ACC112 (cell line): ENCODE measurements at regions not wholly inside any gene's neighbourhood (a gene's known extent, or its start where the extent isn't known, plus 50 kb on each side); places are given as distances from the start of the nearest gene placed in this dataset.

Experiments used
- H2AFZ ChIP-seq: fragments of 200-600 bp; sonication (generic); one replicate; pipeline ENCODE4 v1.6.0; 2017; ENCODE audit warnings: antibody characterized with exemption, low read length; ENCODE audit not compliant: unreplicated experiment
- H3K27ac ChIP-seq: fragments of 200-600 bp; sonication (generic); 2 replicates; pipeline ENCODE4 v1.5.1; 2014; ENCODE audit warnings: low read depth, mild to moderate bottlenecking, antibody characterized with exemption, low read length, moderate library complexity
- H3K27me3 ChIP-seq: fragments of 200-600 bp; sonication (generic); 2 replicates; pipeline ENCODE4 v1.6.1; 2014; ENCODE audit warnings: mild to moderate bottlenecking, antibody characterized with exemption, low read length, moderate library complexity, mixed read lengths; ENCODE audit not compliant: insufficient read depth
- H3K36me3 ChIP-seq: fragments of 200-600 bp; sonication (generic); 2 replicates; pipeline ENCODE4 v1.6.1; 2016; ENCODE audit warnings: mild to moderate bottlenecking, antibody characterized with exemption, low read length, moderate library complexity, mixed read lengths; ENCODE audit not compliant: insufficient read depth
- H3K4me1 ChIP-seq: fragments of 200-600 bp; sonication (generic); one replicate; pipeline ENCODE4 v1.6.1; 2016; ENCODE audit warnings: low read length, mixed read lengths; ENCODE audit not compliant: insufficient read depth, unreplicated experiment, control insufficient read depth
- H3K4me3 ChIP-seq: fragments of 200-600 bp; sonication (generic); 2 replicates; pipeline ENCODE4 v1.5.1; 2014; ENCODE audit warnings: mild to moderate bottlenecking, low read depth, low read length
- H3K79me2 ChIP-seq: fragments of 200-600 bp; sonication (generic); one replicate; pipeline ENCODE4 v1.6.0; 2016; ENCODE audit warnings: low read length; ENCODE audit not compliant: control insufficient read depth, unreplicated experiment, insufficient read depth

DNA sequence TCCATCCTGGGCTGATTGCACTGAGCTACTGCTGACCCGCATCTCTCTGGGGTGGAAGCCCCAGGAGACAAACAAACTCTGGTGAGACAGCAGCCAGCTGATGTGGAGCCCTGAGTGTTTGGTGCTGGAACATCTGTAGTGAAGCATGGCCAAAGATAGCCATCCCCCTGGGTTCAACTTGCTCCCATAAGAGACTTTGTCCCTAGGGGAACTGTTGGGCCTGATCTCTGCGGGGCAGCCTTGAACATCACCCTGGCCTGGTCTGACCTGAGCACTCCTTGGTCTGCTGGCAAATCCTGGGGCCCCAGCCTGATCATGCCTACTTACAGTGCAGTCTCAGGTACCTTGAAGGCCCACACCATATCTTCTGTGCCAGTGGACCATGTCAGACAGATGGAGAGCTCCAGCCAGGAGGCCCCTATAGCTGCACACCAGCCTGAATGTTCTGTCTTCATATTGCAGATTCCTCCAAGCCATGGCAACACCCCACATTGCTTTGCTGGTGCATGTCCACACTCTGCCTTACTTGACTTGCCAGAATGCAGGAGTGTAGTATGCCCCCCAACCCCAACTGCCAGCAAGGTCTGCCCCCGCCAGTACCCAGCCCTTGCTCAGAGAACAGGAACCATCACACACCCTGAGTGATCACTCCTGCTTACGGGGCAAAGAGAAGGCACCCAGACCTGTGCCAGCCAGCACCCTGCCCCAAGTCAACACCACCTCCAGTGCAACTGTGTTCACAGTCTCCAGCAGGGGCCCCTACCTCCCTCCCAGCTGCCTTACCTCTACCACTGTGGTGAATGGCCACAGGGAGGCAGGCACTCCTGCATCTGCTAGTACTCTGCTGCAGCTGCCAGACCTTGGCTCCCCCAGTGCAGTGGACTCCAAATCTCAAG lies 690.5 kb upstream of the NR5A2 start:
- no peaks in the 10 kb centered on the region for H3K36me3 ChIP-seq
- no peak overlapping the region for H3K4me3 ChIP-seq
- no peak overlapping the region for H3K27ac ChIP-seq
- H2AFZ ChIP-seq, result no peak overlapping the region
- peaks cover 7% of the 10 kb centered on the region for H3K4me1 ChIP-seq
- peaks cover 6% of the 10 kb centered on the region; the same call in 1 of the 2 replicates for H3K27me3 ChIP-seq
- no peaks in the 10 kb centered on the region for H3K79me2 ChIP-seq

GRCh38 chr1:199338760-199339159 lies 688.8 kb upstream of the NR5A2 start:
- H3K79me2 ChIP-seq, result no peaks in the 10 kb centered on the region
- peaks cover 7% of the 10 kb centered on the region for H3K4me1 ChIP-seq

GRCh38 chr1:199352351-199352750 lies 675.2 kb upstream of the NR5A2 start:
- Histone ChIP-seq H3K79me2 (no peaks in the 10 kb centered on the region), H3K27ac (no peak overlapping the region), H3K27me3 (0 out of 2 replicates have a peak, but pooled peaks cover 3% of the 10 kb centered on the region), H3K4me1 (no peaks in the 10 kb centered on the region), H2AFZ (no peak overlapping the region), H3K36me3 (no peaks in the 10 kb centered on the region), H3K4me3 (no peak overlapping the region)

More at GRCh38 chr1:199338760-199339159, 688.8 kb upstream of the NR5A2 start:
- Histone ChIP-seq H3K4me3 (no peak overlapping the region), H3K36me3 (no peaks in the 10 kb centered on the region), H3K27ac (no peak overlapping the region), H2AFZ (no peak overlapping the region), H3K27me3 (peaks cover 6% of the 10 kb centered on the region; the same call in 1 of the 2 replicates)

DNA sequence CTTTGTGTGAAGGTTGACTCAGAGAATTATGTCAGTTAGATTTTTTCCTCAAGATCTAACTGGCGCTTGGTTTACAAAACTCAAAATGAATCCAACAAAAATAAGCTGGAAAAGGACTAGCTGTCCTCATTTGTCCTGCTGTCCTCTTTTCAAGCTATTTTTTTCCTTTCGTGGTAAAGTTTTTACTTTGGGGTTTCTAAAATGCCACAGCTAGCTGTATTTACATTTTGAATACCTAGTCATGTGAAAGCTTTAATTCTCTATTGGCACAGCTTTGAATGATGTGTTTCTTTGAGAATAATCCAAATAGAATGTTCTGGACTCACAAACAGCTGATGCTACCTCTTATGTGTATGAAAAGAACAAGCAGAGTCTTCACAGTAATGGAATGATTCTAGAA lies 673.6 kb upstream of the NR5A2 start:
- H3K4me1 ChIP-seq, result no peaks in the 10 kb centered on the region
- H3K36me3 ChIP-seq, result no peaks in the 10 kb centered on the region
- H2AFZ ChIP-seq, result no peak overlapping the region
- 0 out of 2 replicates have a peak, but pooled peaks cover 3% of the 10 kb centered on the region for H3K27me3 ChIP-seq
- H3K79me2 ChIP-seq, result no peaks in the 10 kb centered on the region
- no peak overlapping the region for H3K27ac ChIP-seq
- no peak overlapping the region for H3K4me3 ChIP-seq

- Histone ChIP-seq H2AFZ (no peak overlapping the region), H3K4me1 (no peaks in the 10 kb centered on the region), H3K79me2 (no peaks in the 10 kb centered on the region), H3K27me3 (no peaks in the 10 kb centered on the region), H3K4me3 (no peak overlapping the region), H3K27ac (no peak overlapping the region), H3K36me3 (no peaks in the 10 kb centered on the region)
These were observed 670.9 kb upstream of the NR5A2 start for GRCh38 chr1:199356561-199356960.

GRCh38 chr1:199357599-199357998 lies 669.9 kb upstream of the NR5A2 start:
- Histone ChIP-seq H3K27ac (no peak overlapping the region), H3K4me1 (no peaks in the 10 kb centered on the region), H3K79me2 (no peaks in the 10 kb centered on the region), H2AFZ (no peak overlapping the region), H3K4me3 (no peak overlapping the region), H3K27me3 (no peaks in the 10 kb centered on the region), H3K36me3 (no peaks in the 10 kb centered on the region)

DNA sequence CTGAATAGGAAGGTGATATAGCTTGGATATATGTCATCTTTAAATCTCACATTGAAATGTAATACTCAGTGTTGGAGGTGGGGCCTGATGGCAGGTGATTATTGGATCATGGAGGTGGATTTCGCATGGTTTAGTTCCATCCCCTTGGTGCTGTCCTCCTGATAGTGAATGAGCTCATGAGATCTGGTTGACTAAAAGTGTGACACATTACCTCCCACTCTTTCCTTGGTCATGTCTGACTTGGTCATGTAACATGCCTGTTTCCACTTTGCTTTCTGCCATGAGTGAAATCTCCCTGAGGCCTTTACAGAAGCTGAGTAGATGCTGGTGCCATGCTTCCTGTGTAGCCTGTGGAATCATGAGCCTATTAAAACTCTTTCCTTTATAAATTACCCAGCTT lies 664.5 kb upstream of the NR5A2 start:
- no peaks in the 10 kb centered on the region for H3K27me3 ChIP-seq
- no peak overlapping the region for H3K27ac ChIP-seq
- H3K36me3 ChIP-seq, result no peaks in the 10 kb centered on the region
- no peaks in the 10 kb centered on the region for H3K79me2 ChIP-seq
- H2AFZ ChIP-seq, result no peak overlapping the region
- H3K4me1 ChIP-seq, result no peaks in the 10 kb centered on the region
- no peak overlapping the region for H3K4me3 ChIP-seq

DNA sequence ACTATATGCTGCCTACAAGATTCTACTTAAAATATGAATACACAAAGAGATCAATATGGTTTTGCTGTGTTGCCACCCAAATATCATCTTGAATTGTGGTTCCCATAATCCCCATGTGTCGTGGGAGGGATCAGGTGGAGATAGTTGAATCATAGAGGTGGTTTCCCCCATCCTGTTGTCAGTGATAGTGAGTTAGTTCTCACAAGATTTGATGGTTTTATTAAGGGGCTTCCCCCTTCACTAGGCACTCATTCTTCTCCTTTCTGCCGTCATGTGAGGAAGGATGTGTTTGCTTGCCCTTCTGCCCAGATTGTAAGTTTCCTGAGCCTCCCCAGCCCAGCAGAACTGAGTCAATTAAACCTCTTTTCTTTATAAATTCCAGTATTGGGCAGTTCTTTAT lies 654.4 kb upstream of the NR5A2 start:
- H3K27ac ChIP-seq, result no peak overlapping the region
- H3K27me3 ChIP-seq, result no peaks in the 10 kb centered on the region
- no peak overlapping the region for H3K4me3 ChIP-seq
- H3K36me3 ChIP-seq, result no peaks in the 10 kb centered on the region
- no peak overlapping the region for H2AFZ ChIP-seq
- no peaks in the 10 kb centered on the region for H3K79me2 ChIP-seq
- no peaks in the 10 kb centered on the region for H3K4me1 ChIP-seq

DNA sequence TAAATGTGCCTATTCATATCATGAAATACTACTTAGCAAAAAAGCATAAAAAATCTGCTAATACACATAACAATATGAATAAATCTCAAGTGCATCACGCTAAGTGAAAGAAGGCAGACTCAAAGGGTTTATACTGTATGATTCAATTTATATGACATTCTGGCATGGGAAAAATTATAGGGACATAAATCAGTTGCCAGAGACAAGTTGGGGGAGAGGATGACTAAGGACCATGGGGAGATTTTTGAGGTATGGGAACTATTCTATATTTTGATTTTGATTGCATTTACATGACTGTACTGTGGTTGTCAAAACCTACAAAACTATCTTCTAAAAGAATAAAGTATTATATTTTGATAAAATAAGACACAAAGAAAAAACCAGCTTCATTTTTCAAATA lies 650.3 kb upstream of the NR5A2 start:
- no peak overlapping the region for H3K4me3 ChIP-seq
- no peaks in the 10 kb centered on the region for H3K79me2 ChIP-seq
- H3K4me1 ChIP-seq, result no peaks in the 10 kb centered on the region
- no peaks in the 10 kb centered on the region for H3K27me3 ChIP-seq
- no peaks in the 10 kb centered on the region for H3K36me3 ChIP-seq
- no peak overlapping the region for H2AFZ ChIP-seq
- no peak overlapping the region for H3K27ac ChIP-seq

DNA sequence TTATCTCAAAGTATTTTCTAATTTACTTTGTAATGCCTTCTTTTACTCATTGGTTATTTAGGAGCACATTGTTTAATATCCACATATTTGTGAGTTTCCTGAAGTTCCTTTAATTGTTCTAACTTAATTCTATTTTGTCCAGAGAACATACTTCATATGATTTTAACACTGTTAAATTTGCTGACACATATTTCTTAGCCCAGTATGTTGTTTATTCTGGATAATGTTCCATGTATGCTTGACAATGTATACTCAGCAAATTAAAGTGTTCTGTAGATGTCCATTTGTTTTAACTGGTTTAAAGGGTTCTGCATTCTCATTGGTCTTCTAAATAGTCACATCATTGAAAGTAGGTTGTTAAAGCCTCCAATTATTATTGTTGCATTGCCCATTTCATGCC lies 643.7 kb upstream of the NR5A2 start:
- Histone ChIP-seq H2AFZ (no peak overlapping the region), H3K4me1 (no peaks in the 10 kb centered on the region), H3K79me2 (no peaks in the 10 kb centered on the region), H3K27ac (no peak overlapping the region), H3K36me3 (no peaks in the 10 kb centered on the region), H3K4me3 (no peak overlapping the region), H3K27me3 (no peaks in the 10 kb centered on the region)

DNA sequence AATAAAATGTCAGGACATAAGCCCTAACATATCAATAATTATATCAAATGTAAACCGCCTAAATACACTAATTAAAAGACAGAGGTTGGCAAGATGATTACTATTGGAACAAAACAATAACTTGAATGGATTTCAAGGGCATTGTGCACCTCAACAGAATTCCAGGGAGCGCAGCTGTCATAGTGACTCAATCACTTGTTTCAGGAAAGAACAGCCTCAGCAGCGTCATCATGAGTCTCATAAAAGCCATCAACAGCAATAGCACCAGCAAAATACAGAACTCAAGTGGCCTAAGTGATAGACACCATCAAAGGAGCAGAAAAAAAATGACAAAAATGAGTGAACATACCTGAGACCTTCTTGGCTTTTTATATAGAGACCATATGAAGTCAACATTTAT lies 632.7 kb upstream of the NR5A2 start:
- H3K27ac ChIP-seq, result no peak overlapping the region
- no peaks in the 10 kb centered on the region for H3K79me2 ChIP-seq
- H3K27me3 ChIP-seq, result no peaks in the 10 kb centered on the region
- no peak overlapping the region for H3K4me3 ChIP-seq
- H3K4me1 ChIP-seq, result no peaks in the 10 kb centered on the region
- H2AFZ ChIP-seq, result no peak overlapping the region
- no peaks in the 10 kb centered on the region for H3K36me3 ChIP-seq
